Activated naive CD8-positive, alpha-beta T cell treated with anti-CD3 and anti-CD28 coated beads, Interleukin-2, amount 10 ng/mL, durations not matched to agents 7 days and 5 days (primary cell): ENCODE measurements at regions not wholly inside any gene's neighbourhood (a gene's known extent, or its start where the extent isn't known, plus 50 kb on each side); places are given as distances from the start of the nearest gene placed in this dataset.

Experiments used
- ATAC-seq: fragments of 150-1000 bp; cut with Tn5 transposase; one replicate; pipeline ENCODE4 v1.10.0; 2021; ENCODE audit warnings: low read depth, moderate library complexity
- POLR2A ChIA-PET: fragments of 350-600 bp; sonication (Branson Sonifier 250); formaldehyde crosslinking; loops from one replicate; lab custom pipeline; 2021; ENCODE audit warnings: antibody characterized with exemption; lab: Charles Lee
- DNase-seq: peaks from one replicate; pipeline ENCODE4 v3.0.0; 2021
- H3K27ac Mint-ChIP-seq: one replicate; pipeline ENCODE4 v1.8.0; 2022; ENCODE audit warnings: mild to moderate bottlenecking, mixed read lengths
- H3K27me3 Mint-ChIP-seq: one replicate; pipeline ENCODE4 v1.8.0; 2022; ENCODE audit warnings: mild to moderate bottlenecking, moderate library complexity, mixed read lengths
- H3K36me3 Mint-ChIP-seq: one replicate; pipeline ENCODE4 v1.8.0; 2021; ENCODE audit warnings: mild to moderate bottlenecking, mixed read lengths
- H3K4me1 Mint-ChIP-seq: one replicate; pipeline ENCODE4 v1.8.0; 2021; ENCODE audit warnings: mixed read lengths
- H3K4me3 Mint-ChIP-seq: one replicate; pipeline ENCODE4 v1.8.0; 2022; ENCODE audit warnings: mild to moderate bottlenecking, moderate library complexity, mixed read lengths
- H3K9me3 Mint-ChIP-seq: one replicate; pipeline ENCODE4 v1.8.0; 2021; ENCODE audit warnings: mixed read lengths

GRCh38 chr12:86521870-86522269, 265.7 kb upstream of the MGAT4C start:
- POLR2A ChIA-PET: no interaction called here
- no peaks in the 10 kb centered on the region for H3K36me3 Mint-ChIP-seq
- peaks cover 21% of the 10 kb centered on the region for H3K9me3 Mint-ChIP-seq
- no peak overlapping the region for H3K4me3 Mint-ChIP-seq
- H3K27ac Mint-ChIP-seq: no peak overlapping the region
- H3K4me1 Mint-ChIP-seq: no peaks in the 10 kb centered on the region
- DNase-seq (no peak), ATAC-seq (no peak)
- H3K27me3 Mint-ChIP-seq: no peaks in the 10 kb centered on the region

- Mint-ChIP-seq H3K4me1 (no peaks in the 10 kb centered on the region), H3K36me3 (no peaks in the 10 kb centered on the region), H3K27me3 (no peaks in the 10 kb centered on the region), H3K4me3 (no peak overlapping the region), H3K9me3 (peaks cover 3% of the 10 kb centered on the region), H3K27ac (no peak overlapping the region)
- DNase-seq (no peak), ATAC-seq (no peak)
- POLR2A ChIA-PET: no interaction called here
These were observed 257.0 kb upstream of the MGAT4C start for GRCh38 chr12:86513226-86513625.

DNA sequence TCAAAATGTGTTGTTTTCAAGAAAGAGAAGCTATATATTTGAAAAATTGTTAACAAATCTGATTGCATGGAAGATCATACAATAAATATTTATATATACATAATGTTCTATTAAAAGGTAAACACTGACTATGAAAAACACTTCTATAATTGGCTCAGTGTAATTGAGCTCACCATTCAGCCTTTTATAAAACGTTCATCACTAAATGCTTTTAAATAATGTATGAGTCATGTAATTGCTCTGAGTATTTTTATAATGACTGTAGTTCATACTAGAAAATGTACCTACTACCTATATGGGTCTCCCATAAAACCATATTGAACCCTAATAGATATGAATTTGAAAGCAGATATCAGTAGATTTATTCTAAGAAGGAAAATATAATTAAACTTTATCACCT, 240.4 kb upstream of the MGAT4C start:
- peaks cover 2% of the 10 kb centered on the region for H3K9me3 Mint-ChIP-seq
- ATAC-seq (no peak), DNase-seq (no peak)
- H3K4me3 Mint-ChIP-seq: no peak overlapping the region
- H3K27ac Mint-ChIP-seq: no peak overlapping the region
- no peaks in the 10 kb centered on the region for H3K36me3 Mint-ChIP-seq
- POLR2A ChIA-PET: no interaction called here
- no peaks in the 10 kb centered on the region for H3K4me1 Mint-ChIP-seq
- no peaks in the 10 kb centered on the region for H3K27me3 Mint-ChIP-seq

GRCh38 chr12:86484473-86484872, 228.3 kb upstream of the MGAT4C start:
- H3K4me1 Mint-ChIP-seq: no peaks in the 10 kb centered on the region
- no peak overlapping the region for H3K4me3 Mint-ChIP-seq
- no peaks in the 10 kb centered on the region for H3K27me3 Mint-ChIP-seq
- DNase-seq (no peak), ATAC-seq (no peak)
- no peaks in the 10 kb centered on the region for H3K36me3 Mint-ChIP-seq
- POLR2A ChIA-PET: no interaction called here
- H3K9me3 Mint-ChIP-seq: peaks cover 7% of the 10 kb centered on the region
- no peak overlapping the region for H3K27ac Mint-ChIP-seq

DNA sequence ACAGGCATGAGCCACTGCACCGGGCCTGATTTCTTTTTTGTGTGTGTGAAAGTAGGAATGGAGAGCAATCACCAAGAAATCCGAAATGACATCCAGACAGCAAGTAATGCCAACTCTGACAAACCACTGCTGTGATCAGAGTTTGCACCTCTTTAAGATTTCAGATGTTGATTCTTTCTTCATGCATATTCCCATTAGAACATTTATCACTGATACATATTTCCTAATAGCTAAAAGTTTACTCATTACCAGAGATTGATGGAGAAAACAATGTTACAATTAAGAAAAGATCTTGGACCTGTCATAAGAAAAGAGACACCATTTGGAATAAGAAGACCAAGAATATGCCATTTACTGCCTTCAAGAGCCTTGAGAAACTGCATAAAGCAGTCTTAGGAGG, 217.0 kb upstream of the MGAT4C start:
- POLR2A ChIA-PET: no interaction called here
- Mint-ChIP-seq H3K4me3 (no peak overlapping the region), H3K36me3 (no peaks in the 10 kb centered on the region), H3K27me3 (no peaks in the 10 kb centered on the region), H3K27ac (no peak overlapping the region), H3K4me1 (no peaks in the 10 kb centered on the region), H3K9me3 (no peaks in the 10 kb centered on the region)
- no peak for ATAC-seq
- DNase-seq: no peak

DNA sequence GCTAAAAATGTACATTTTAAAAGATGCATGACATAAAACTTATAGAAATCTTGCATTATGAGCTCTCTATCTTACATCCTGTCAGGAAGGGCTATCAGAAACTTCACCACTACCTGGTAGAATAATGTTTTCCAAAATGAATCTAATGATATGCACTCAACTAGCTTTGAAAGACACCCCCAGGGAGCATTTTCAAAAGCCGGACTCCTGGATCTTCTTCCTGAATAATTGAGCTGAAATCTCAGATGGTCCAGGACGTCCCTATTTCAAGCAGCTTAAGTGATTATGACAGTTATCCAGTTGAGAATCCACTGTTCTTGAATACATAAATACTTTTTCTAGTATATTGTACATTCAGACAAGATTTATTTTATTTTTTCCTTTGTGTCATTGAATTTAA, 200.6 kb upstream of the MGAT4C start:
- DNase-seq: no peak
- H3K36me3 Mint-ChIP-seq: no peaks in the 10 kb centered on the region
- no peak overlapping the region for H3K27ac Mint-ChIP-seq
- no peak for ATAC-seq
- POLR2A ChIA-PET: no interaction called here
- H3K27me3 Mint-ChIP-seq: no peaks in the 10 kb centered on the region
- H3K9me3 Mint-ChIP-seq: peaks cover 1% of the 10 kb centered on the region
- no peaks in the 10 kb centered on the region for H3K4me1 Mint-ChIP-seq
- no peak overlapping the region for H3K4me3 Mint-ChIP-seq

DNA sequence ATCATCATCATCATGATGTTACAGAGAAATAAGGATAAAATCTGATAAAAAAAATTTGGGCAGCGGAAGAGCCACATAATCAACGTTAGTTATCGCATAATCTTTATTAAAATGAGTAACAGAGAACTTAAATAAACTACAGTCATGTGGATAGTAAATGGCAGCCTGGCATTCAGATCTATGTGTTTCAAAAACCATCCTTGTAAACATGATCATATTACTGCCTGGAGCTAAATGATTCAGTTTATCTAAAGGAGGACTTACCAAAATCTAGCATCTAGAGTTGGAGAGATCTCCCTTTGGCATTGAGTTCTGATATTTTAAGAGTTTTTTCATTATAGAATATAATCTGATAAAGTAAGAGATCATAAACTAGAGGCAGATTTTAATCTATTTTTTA, 200.1 kb upstream of the MGAT4C start:
- POLR2A ChIA-PET: no interaction called here
- Mint-ChIP-seq H3K4me1 (no peaks in the 10 kb centered on the region), H3K36me3 (no peaks in the 10 kb centered on the region), H3K27me3 (no peaks in the 10 kb centered on the region), H3K4me3 (no peak overlapping the region), H3K9me3 (peaks cover 1% of the 10 kb centered on the region), H3K27ac (no peak overlapping the region)
- ATAC-seq (no peak), DNase-seq (no peak)

- Mint-ChIP-seq H3K36me3 (no peaks in the 10 kb centered on the region), H3K4me1 (no peaks in the 10 kb centered on the region)
- POLR2A ChIA-PET: no interaction called here
These were observed 189.2 kb upstream of the MGAT4C start for GRCh38 chr12:86445356-86445755.

DNA sequence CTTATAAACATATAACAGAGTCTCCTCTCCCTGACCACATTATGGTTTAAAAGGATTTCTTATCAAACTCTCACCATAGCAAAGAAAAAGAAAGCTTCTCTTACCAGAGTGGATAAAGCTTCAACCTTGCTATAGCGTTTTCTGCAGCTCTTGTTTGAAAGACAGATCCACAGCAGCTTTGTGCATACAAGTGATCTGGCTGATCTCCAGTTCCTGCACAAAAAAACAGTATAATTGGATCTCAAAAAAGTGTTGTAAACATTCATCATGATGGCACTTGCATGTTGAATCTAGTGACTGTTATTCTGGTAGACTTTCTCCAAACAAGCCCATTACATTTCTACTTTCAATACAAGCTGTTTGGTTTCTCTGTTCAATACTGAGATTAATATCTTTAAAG, 178.9 kb upstream of the MGAT4C start:
- Mint-ChIP-seq H3K4me1 (no peaks in the 10 kb centered on the region), H3K36me3 (no peaks in the 10 kb centered on the region), H3K9me3 (peaks cover 4% of the 10 kb centered on the region), H3K27ac (no peak overlapping the region), H3K4me3 (no peak overlapping the region), H3K27me3 (no peaks in the 10 kb centered on the region)
- POLR2A ChIA-PET: no interaction called here
- DNase-seq (no peak), ATAC-seq (no peak)

More at GRCh38 chr12:86445356-86445755, 189.2 kb upstream of the MGAT4C start:
- H3K27ac Mint-ChIP-seq: no peak overlapping the region
- DNase-seq (no peak), ATAC-seq (no peak)
- H3K27me3 Mint-ChIP-seq: no peaks in the 10 kb centered on the region
- peaks cover 3% of the 10 kb centered on the region for H3K9me3 Mint-ChIP-seq
- no peak overlapping the region for H3K4me3 Mint-ChIP-seq

DNA sequence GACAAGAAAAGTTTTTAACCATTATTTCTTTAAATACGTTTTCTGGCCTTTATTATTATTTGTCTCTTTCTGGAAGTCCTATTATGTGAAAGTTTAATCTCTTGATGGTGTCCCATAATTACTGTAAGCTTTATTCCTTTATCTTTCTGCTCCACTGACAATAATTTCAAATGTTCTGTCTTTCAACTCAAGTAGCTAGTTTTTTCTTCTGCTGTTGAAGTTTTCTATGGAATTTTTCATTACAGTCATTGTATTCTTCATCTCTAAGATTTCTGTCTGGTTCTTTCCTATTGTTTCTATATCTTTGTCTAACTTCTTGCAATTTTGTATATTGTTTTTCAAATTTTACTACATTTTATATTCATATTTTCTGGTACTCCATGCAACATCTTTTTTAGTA, 173.6 kb upstream of the MGAT4C start:
- POLR2A ChIA-PET: no interaction called here
- H3K4me3 Mint-ChIP-seq: no peak overlapping the region
- DNase-seq: no peak
- peaks cover 6% of the 10 kb centered on the region for H3K9me3 Mint-ChIP-seq
- no peak overlapping the region for H3K27ac Mint-ChIP-seq
- no peaks in the 10 kb centered on the region for H3K36me3 Mint-ChIP-seq
- no peaks in the 10 kb centered on the region for H3K27me3 Mint-ChIP-seq
- no peak for ATAC-seq
- no peaks in the 10 kb centered on the region for H3K4me1 Mint-ChIP-seq

DNA sequence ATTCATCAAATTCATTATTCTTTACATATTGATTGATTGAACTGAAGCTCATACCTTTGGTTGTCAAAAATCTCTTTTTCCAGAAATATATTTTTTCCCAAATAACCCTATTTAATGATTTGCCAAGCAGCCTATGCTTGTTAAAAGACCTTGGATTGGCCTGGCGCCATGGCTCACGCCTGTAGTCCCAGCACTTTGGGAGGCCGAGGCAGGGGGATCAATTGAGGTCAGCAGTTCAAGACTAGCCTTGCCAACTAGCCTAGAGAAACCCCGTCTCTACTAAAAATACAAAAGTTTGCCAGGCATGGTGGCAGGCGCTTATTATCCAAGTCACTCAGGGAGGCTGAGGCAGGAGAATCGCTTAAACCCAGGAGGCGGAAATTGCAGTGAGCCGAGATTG, 165.1 kb upstream of the MGAT4C start:
- ATAC-seq (no peak), DNase-seq (no peak)
- Mint-ChIP-seq H3K4me1 (no peaks in the 10 kb centered on the region), H3K27me3 (no peaks in the 10 kb centered on the region), H3K27ac (no peak overlapping the region), H3K36me3 (no peaks in the 10 kb centered on the region), H3K4me3 (no peak overlapping the region), H3K9me3 (peaks cover 2% of the 10 kb centered on the region)
- POLR2A ChIA-PET: no interaction called here

DNA sequence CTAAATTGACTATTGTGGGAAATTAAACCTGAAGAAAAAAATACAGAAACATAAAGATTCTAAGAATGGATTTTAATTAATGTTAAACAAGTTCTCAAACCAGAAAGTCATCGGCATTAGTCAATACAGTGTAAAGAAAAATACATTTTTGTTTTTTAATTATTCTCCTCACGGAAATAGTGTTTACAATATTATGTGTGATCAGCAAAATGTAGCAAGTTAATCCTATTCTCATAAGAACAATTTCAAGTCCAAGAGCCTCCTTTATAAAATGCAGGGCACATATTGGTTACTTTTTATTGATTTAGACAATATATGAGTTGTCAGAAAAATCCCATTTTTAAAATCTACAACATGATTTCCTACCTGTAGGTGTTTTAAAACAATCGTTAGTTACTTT, 158.0 kb upstream of the MGAT4C start:
- Mint-ChIP-seq H3K36me3 (no peaks in the 10 kb centered on the region), H3K9me3 (peaks cover 15% of the 10 kb centered on the region), H3K27ac (no peak overlapping the region), H3K4me3 (no peak overlapping the region), H3K27me3 (no peaks in the 10 kb centered on the region), H3K4me1 (no peaks in the 10 kb centered on the region)
- DNase-seq (no peak), ATAC-seq (no peak)
- POLR2A ChIA-PET: no interaction called here

DNA sequence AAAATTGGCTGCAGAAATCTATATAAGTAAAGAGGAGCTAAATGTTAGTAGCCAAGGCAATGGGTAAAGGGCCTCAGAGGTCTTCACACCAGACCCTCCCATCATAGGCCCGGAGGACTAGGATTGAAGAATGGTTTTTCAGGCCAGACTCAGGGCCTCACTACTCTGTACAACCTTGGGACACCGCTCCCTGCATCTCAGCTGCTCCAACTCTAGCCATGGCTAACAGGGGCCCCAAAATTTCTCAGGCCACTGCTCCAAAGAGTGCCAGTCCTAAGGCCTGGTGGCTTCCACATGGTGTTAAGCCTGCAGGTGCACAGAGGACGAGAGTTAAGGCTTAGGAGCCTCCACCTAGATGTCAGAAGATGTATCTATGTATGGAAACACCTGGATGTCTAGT, 155.5 kb upstream of the MGAT4C start:
- DNase-seq (no peak), ATAC-seq (no peak)
- peaks cover 15% of the 10 kb centered on the region for H3K9me3 Mint-ChIP-seq
- POLR2A ChIA-PET: no interaction called here
- H3K4me1 Mint-ChIP-seq: no peaks in the 10 kb centered on the region
- H3K27ac Mint-ChIP-seq: no peak overlapping the region
- H3K36me3 Mint-ChIP-seq: no peaks in the 10 kb centered on the region
- no peaks in the 10 kb centered on the region for H3K27me3 Mint-ChIP-seq
- H3K4me3 Mint-ChIP-seq: no peak overlapping the region

- no peak for ATAC-seq
- H3K36me3 Mint-ChIP-seq: no peaks in the 10 kb centered on the region
- H3K27ac Mint-ChIP-seq: no peak overlapping the region
- no peaks in the 10 kb centered on the region for H3K27me3 Mint-ChIP-seq
- POLR2A ChIA-PET: no interaction called here
- DNase-seq: no peak
- H3K4me1 Mint-ChIP-seq: no peaks in the 10 kb centered on the region
- H3K9me3 Mint-ChIP-seq: peaks cover 9% of the 10 kb centered on the region
- H3K4me3 Mint-ChIP-seq: no peak overlapping the region
These were observed 151.5 kb upstream of the MGAT4C start for GRCh38 chr12:86407620-86408208.

- POLR2A ChIA-PET: no interaction called here
- Mint-ChIP-seq H3K27ac (no peak overlapping the region), H3K9me3 (no peaks in the 10 kb centered on the region), H3K4me3 (no peak overlapping the region), H3K4me1 (no peaks in the 10 kb centered on the region), H3K36me3 (no peaks in the 10 kb centered on the region), H3K27me3 (no peaks in the 10 kb centered on the region)
- no peak for ATAC-seq
- no peak for DNase-seq
These were observed 133.8 kb upstream of the MGAT4C start for GRCh38 chr12:86389949-86390348.
